A549 (cell line): ENCODE measurements at regions not wholly inside any gene's neighbourhood (a gene's known extent, or its start where the extent isn't known, plus 50 kb on each side); places are given as distances from the start of the nearest gene placed in this dataset.

Source experiments
- BCL3 ChIP-seq: fragments of >200 bp; sonication (Bioruptor Twin); formaldehyde crosslinking; IDR thresholded peaks from 3 replicates; pipeline ENCODE4 v1.6.1; 2016
- CEBPB ChIP-seq, 2 experiments: fragments of >200 bp in 1 of 2; sonication (Bioruptor Twin) in 1 of 2; formaldehyde crosslinking in 1 of 2; IDR thresholded peaks; 2 replicates each; pipeline ENCODE4 v1.6.1; 2012 to 2016
- CTCF ChIP-seq: fragments of >200 bp; sonication (Bioruptor Twin); formaldehyde crosslinking; IDR thresholded peaks from 3 replicates; pipeline ENCODE4 v1.5.1; 2016
- EP300 ChIP-seq, 2 experiments: fragments of >200 bp; sonication (Bioruptor Twin); formaldehyde crosslinking; IDR thresholded peaks; 2 replicates in 1 of 2; 3 replicates in 1 of 2; pipeline ENCODE4 v1.6.1; 2016 to 2017
- GATA3 ChIP-seq: IDR thresholded peaks from 2 replicates; pipeline ENCODE4 v1.6.1; 2012; ENCODE audit warnings: borderline replicate concordance
- JUN ChIP-seq, 2 experiments: fragments of >200 bp; sonication (Bioruptor Twin); formaldehyde crosslinking; IDR thresholded peaks; 2 replicates in 1 of 2; 3 replicates in 1 of 2; pipeline ENCODE4 v1.6.1; 2016 to 2017
- JUNB ChIP-seq: fragments of >200 bp; sonication (Bioruptor Twin); formaldehyde crosslinking; IDR thresholded peaks from 2 replicates; pipeline ENCODE4 v1.6.1; 2016
- MAFK ChIP-seq: fragments of 450-650 bp; IDR thresholded peaks from 2 replicates; pipeline ENCODE4 v1.6.1; 2014; ENCODE audit not compliant: partially characterized antibody
- NR3C1 ChIP-seq: fragments of >200 bp; sonication (Bioruptor Twin); formaldehyde crosslinking; IDR thresholded peaks from 3 replicates; pipeline ENCODE4 v1.6.1; 2017
- POLR2A ChIP-seq: IDR thresholded peaks from 2 replicates; pipeline ENCODE4 v1.6.1; 2012; ENCODE audit warnings: mild to moderate bottlenecking, low read length
- RCOR1 ChIP-seq: fragments of 150-350 bp; IDR thresholded peaks from 2 replicates; pipeline ENCODE4 v1.6.1; 2014; ENCODE audit warnings: antibody characterized with exemption, low read length, low read depth
- REST ChIP-seq: fragments of 200-600 bp; sonication (generic); IDR thresholded peaks from 2 replicates; pipeline ENCODE4 v1.6.1; 2016; ENCODE audit warnings: antibody characterized with exemption, mild to moderate bottlenecking, moderate library complexity
- USF2 ChIP-seq: fragments of 450-650 bp; IDR thresholded peaks from 2 replicates; pipeline ENCODE4 v1.6.1; 2014; ENCODE audit warnings: antibody characterized with exemption

GRCh38 chr14:101451166-101451565, 110.1 kb upstream of the DIO3 start:
- no peak for TF ChIP-seq CTCF
- no peak for TF ChIP-seq POLR2A
- TF ChIP-seq NR3C1, result no peak
- no peak for TF ChIP-seq USF2
- no peak for TF ChIP-seq JUNB
- TF ChIP-seq CEBPB (IDR thresholded peaks at IDR 0.05), result no peak
- TF ChIP-seq RCOR1, result no peak
- TF ChIP-seq MAFK, result no peak
- TF ChIP-seq BCL3, result no peak
- no peak for TF ChIP-seq JUN (IDR thresholded peaks at IDR 0.05)
- TF ChIP-seq REST, result no peak
- no peak for TF ChIP-seq EP300 (IDR thresholded peaks at IDR 0.05)
- no peak for TF ChIP-seq GATA3
